ENCODE measurements at regions not wholly inside any gene's neighbourhood (a gene's known extent, or its start where the extent isn't known, plus 50 kb on each side); places are given as distances from the start of the nearest gene placed in this dataset.

DNA sequence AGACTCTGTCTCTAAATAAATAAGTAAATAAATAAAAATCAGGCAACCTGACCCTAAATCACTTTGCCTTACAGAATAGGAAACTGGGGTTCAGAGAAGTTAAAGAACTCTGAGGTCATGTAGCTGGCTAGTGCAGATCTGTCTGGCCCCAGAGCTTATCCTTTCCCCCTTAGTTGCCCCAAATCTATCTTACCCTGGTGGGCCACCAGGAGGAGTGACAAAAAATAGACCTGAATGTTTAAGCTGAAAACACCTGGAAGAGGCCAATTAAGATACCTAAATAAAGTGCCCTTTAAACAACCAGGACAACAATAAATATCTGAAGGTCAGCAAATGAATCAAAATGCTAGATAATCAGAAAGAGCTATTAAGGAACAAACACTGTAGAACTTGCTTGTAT, 59.7 kb downstream of the TEX35 start:
- H3K4me3 ChIP-seq (replicated peaks in 1 of 2; ENCODE audit: low read depth in 2 of 2, low read length in 2 of 2) = no peak overlapping the region
- DNase-seq (ENCODE audit: low read depth in 2 of 2) = no peak
- TF ChIP-seq CTCF (IDR thresholded peaks at IDR 0.05; ENCODE audit: low read depth, low read length) = no peak

DNA sequence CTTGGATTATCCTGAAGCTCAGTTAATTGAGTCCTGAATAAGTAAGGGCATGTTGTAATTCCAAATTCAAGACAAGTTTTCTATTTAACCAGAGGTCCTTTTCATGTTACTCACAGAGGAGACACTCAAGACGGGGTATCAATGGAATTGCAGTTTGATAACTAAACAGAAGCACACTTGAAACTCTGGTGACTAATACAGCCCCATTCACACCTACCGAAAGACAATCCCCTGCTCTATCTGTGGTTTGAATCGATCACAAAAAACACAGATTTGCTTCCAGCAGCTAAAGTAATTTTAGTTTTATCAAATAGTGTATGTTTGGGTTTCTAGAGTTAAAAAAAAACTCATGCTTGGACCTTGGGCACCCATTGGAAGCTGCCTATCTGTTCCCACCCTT, 60.4 kb downstream of the TEX35 start:
- DNase-seq (ENCODE audit: low read depth in 2 of 2) = no peak
- no peak overlapping the region for H3K4me3 ChIP-seq (replicated peaks in 1 of 2; ENCODE audit: low read depth in 2 of 2, low read length in 2 of 2)
- TF ChIP-seq CTCF (IDR thresholded peaks at IDR 0.05; ENCODE audit: low read depth, low read length) = no peak

- no peak for TF ChIP-seq CTCF (IDR thresholded peaks at IDR 0.05; ENCODE audit: low read depth, low read length)
- H3K4me3 ChIP-seq (replicated peaks in 1 of 2; ENCODE audit: low read depth in 2 of 2, low read length in 2 of 2) = no peak overlapping the region
- DNase-seq (ENCODE audit: low read depth in 2 of 2) = no peak
Observed at GRCh38 chr1:178574345-178574744, 61.4 kb downstream of the TEX35 start.

DNA sequence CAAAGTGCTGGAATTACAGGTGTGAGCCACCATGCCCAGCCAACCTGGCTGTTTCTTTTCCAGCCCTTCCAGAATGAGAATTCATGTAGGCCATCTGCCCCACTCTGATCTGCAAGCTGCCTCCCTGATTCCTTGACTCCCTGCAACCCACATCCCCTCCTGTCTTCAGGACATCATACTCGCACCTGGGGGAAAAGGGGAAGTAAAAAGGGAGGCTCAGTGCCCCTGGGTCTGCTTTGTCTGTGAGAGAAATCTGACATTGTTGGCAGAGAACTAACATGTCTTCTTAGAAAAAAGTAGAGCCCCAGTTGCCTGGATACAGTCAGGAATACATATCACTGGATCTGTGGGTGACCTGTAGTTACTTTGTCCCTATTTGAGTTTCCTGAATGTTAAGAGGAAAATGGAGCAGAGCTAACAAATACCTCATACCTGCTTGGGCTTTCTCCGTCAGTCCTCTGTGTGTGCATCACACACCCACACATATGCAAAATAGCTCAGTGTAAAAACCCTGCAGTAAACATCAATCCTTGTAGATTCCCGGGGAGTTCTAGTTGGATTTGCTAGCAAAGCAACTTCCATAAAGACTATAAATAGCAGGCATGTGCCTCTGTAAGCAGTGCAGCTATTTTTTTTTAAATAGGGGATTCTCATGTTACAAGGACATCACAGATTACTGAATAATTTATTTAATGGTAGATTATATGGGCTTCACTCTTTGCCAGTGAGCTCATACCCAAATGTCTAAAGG, 62.9 kb downstream of the TEX35 start:
- no peak for DNase-seq (ENCODE audit: low read depth in 2 of 2)
- no peak for TF ChIP-seq CTCF (IDR thresholded peaks at IDR 0.05; ENCODE audit: low read depth, low read length)
- no peak overlapping the region for H3K4me3 ChIP-seq (replicated peaks in 1 of 2; ENCODE audit: low read depth in 2 of 2, low read length in 2 of 2)

GRCh38 chr1:178576841-178577240, 63.9 kb downstream of the TEX35 start:
- no peak for TF ChIP-seq CTCF (IDR thresholded peaks at IDR 0.05; ENCODE audit: low read depth, low read length)
- DNase-seq (ENCODE audit: low read depth in 2 of 2) = no peak
- H3K4me3 ChIP-seq (replicated peaks in 1 of 2; ENCODE audit: low read depth in 2 of 2, low read length in 2 of 2) = no peak overlapping the region

GRCh38 chr1:178577882-178578281, 65.0 kb downstream of the TEX35 start:
- TF ChIP-seq CTCF (IDR thresholded peaks at IDR 0.05; ENCODE audit: low read depth, low read length) = no peak
- no peak overlapping the region for H3K4me3 ChIP-seq (replicated peaks in 1 of 2; ENCODE audit: low read depth in 2 of 2, low read length in 2 of 2)
- DNase-seq (ENCODE audit: low read depth in 2 of 2) = no peak

GRCh38 chr1:178578541-178578940, 65.6 kb downstream of the TEX35 start:
- no peak overlapping the region for H3K4me3 ChIP-seq (replicated peaks in 1 of 2; ENCODE audit: low read depth in 2 of 2, low read length in 2 of 2)
- no peak for DNase-seq (ENCODE audit: low read depth in 2 of 2)
- no peak for TF ChIP-seq CTCF (IDR thresholded peaks at IDR 0.05; ENCODE audit: low read depth, low read length)

Measured in cardiac fibroblast (primary cell).